Epithelial cell of proximal tubule (primary cell): ENCODE measurements at regions not wholly inside any gene's neighbourhood (a gene's known extent, or its start where the extent isn't known, plus 50 kb on each side); places are given as distances from the start of the nearest gene placed in this dataset.

Source experiments
- DNase-seq: peaks from one replicate; pipeline ENCODE4 v3.0.0-alpha.2; 2011; ENCODE audit warnings: low read depth
- H3K4me3 ChIP-seq: 2 replicates; pipeline ENCODE4 v1.5.1; 2011; ENCODE audit warnings: low read depth, mild to moderate bottlenecking, low read length
- TF ChIP-seq, protein P1 (sequence below): conservative IDR thresholded peaks from 2 replicates; pipeline ENCODE4 v1.5.1; 2012; ENCODE audit warnings: low read depth, mild to moderate bottlenecking, low read length

- TF ChIP-seq, protein P1, sequence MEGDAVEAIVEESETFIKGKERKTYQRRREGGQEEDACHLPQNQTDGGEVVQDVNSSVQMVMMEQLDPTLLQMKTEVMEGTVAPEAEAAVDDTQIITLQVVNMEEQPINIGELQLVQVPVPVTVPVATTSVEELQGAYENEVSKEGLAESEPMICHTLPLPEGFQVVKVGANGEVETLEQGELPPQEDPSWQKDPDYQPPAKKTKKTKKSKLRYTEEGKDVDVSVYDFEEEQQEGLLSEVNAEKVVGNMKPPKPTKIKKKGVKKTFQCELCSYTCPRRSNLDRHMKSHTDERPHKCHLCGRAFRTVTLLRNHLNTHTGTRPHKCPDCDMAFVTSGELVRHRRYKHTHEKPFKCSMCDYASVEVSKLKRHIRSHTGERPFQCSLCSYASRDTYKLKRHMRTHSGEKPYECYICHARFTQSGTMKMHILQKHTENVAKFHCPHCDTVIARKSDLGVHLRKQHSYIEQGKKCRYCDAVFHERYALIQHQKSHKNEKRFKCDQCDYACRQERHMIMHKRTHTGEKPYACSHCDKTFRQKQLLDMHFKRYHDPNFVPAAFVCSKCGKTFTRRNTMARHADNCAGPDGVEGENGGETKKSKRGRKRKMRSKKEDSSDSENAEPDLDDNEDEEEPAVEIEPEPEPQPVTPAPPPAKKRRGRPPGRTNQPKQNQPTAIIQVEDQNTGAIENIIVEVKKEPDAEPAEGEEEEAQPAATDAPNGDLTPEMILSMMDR, result peak; percentile 3
- no peak overlapping the region for H3K4me3 ChIP-seq
- no peak for DNase-seq
Observed at GRCh38 chr18:8536231-8536630, 73.0 kb upstream of the RAB12 start.

DNA sequence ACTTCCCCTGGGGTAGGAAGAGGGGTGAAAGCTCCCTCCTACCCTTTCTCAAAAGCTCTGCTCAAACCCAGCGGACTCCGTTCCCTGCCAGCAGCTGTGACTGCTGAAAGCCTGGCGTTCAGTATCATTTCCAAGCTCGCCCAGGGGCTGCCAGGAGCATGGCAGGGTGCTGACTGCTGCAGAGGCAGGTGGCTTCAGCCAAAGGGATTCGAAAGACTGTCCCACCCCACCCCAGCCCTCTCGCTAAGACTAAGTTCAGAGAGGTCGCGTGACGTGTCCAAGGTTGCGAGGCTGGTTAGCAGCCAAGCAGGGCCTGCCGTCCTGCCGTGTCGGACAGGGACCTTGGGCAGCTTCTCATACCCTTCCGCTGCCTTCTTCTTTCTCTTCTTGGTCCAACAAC is 72.3 kb upstream of the RAB12 start:
- TF ChIP-seq, protein P1, result no peak
- DNase-seq, result no peak
- no peak overlapping the region for H3K4me3 ChIP-seq

- no peak for DNase-seq
- no peak overlapping the region for H3K4me3 ChIP-seq
- TF ChIP-seq, protein P1, result no peak
Observed at GRCh38 chr18:8537400-8537799, 71.8 kb upstream of the RAB12 start.

GRCh38 chr18:8538935-8539334 is 70.3 kb upstream of the RAB12 start:
- TF ChIP-seq, protein P1, result no peak
- no peak for DNase-seq
- no peak overlapping the region for H3K4me3 ChIP-seq

DNA sequence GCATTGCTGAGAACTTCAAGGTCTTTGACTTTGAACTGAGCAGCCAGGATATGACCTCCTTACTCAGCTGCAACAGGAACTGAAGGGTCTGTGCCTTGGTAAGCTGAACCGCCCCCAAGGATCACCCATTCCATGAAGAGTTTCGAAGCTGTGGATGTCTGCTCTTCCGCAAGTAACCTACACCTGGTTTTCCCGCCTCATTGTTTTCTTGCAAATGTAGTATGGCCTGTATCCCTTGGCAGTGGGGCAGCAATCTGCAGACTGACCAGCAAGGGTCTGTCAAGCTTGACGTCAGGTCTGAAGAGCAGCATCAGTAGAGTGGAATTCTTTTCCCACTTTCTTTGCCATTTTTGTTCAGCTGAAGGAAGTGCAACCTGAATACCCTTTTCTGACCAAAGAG is 62.6 kb upstream of the RAB12 start:
- no peak overlapping the region for H3K4me3 ChIP-seq
- TF ChIP-seq, protein P1, result no peak
- no peak for DNase-seq

- TF ChIP-seq, protein P1, result no peak
- no peak for DNase-seq
Observed at GRCh38 chr18:8548186-8548585, 61.1 kb upstream of the RAB12 start.

GRCh38 chr18:8549254-8549757 is 59.9 kb upstream of the RAB12 start:
- DNase-seq, result no peak
- H3K4me3 ChIP-seq, result no peak overlapping the region
- TF ChIP-seq, protein P1, result no peak

More at GRCh38 chr18:8548186-8548585, 61.1 kb upstream of the RAB12 start:
- no peak overlapping the region for H3K4me3 ChIP-seq
